GM21447 (cell line): ENCODE measurements at regions not wholly inside any gene's neighbourhood (a gene's known extent, or its start where the extent isn't known, plus 50 kb on each side); places are given as distances from the start of the nearest gene placed in this dataset.

Experiments used
- ATAC-seq: cut with Tn5 transposase; IDR thresholded peaks from one replicate; pipeline ENCODE4 v1.9.1; 2021; ENCODE audit not compliant: unreplicated experiment

- ATAC-seq, result no peak
Measured at GRCh38 chr6:39999006-39999867, 65.0 kb upstream of the MOCS1 start.

GRCh38 chr6:39998126-39998525, 63.9 kb upstream of the MOCS1 start:
- no peak for ATAC-seq

- ATAC-seq, result no peak
Measured at GRCh38 chr6:39997101-39997635, 62.9 kb upstream of the MOCS1 start.

GRCh38 chr6:39995633-39996032, 61.4 kb upstream of the MOCS1 start:
- no peak for ATAC-seq

- no peak for ATAC-seq
Measured at GRCh38 chr6:39992861-39993622, 58.8 kb upstream of the MOCS1 start.
